ENCODE measurements at regions not wholly inside any gene's neighbourhood (a gene's known extent, or its start where the extent isn't known, plus 50 kb on each side); places are given as distances from the start of the nearest gene placed in this dataset.

DNA sequence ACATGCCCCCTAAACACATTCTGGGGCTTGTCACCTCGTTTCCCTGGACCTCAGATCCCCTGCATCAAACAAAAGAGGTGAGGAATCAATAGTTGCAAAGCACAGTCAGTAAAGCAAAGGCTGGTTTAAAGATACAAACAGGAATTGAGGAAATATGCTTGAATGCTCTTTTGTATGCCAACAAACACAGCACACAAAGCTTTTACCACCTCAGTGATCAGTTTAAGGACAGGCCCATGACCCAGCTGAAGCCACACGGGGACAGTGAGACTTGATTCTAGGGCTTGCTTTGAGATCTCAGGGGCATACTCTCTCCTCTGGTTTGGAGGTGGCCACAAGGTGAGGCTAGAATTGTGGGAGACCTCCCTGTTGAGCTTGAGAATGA, 182.9 kb upstream of the CST7 start:
- FAIRE-seq = no peak
- TF ChIP-seq PAX5 (IDR thresholded peaks at IDR 0.05; ENCODE audit: insufficient read depth, low read length, severe bottlenecking) (no peak), POLR2A (IDR thresholded peaks at IDR 0.05; ENCODE audit: low read depth, low read length) (no peak), TAF1 (IDR thresholded peaks at IDR 0.05; ENCODE audit: low read depth, low read length) (no peak)
- DNase-seq (ENCODE audit: insufficient read length, low spot score) = no peak

DNA sequence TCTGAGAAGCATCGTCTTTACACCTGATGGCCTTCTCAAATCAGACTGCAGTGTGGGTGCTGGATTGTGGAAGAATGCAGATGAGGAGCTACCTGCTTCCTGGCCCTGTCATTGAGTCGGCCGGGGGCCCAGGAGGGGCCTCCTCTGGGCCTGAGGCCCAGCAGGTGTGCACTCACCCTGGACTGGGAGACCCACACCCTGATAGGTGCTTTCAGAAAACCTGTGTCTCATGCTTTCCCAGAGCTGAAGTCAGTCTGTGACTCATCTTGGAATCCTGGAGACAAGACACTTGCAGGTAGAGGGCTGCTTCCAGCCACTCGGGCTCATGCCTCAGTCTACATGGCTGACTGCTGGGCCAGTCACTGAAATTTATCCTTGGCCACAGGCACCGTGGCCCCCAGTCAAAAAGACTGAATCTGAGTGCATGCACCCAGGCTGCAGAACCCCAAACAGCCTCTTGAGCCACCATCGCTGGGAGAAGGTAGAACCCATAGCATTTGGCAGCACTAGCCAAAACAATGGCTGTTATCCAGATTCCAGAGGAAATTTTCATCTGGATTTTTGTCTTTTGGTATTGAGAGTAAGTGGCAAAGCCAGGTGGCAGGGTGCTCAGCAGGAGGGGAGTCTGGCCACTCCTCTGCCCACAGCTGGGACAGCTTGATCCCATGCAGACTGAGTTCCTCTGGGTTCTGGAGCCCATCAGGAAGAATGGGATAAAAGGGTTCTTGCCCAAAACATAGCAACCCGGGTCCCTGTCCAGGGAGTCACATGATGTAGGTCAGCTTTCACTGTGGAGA, 182.0 kb upstream of the CST7 start:
- FAIRE-seq (no peak), DNase-seq (ENCODE audit: insufficient read length, low spot score) (no peak)
- no peak for TF ChIP-seq PAX5 (IDR thresholded peaks at IDR 0.05; ENCODE audit: insufficient read depth, low read length, severe bottlenecking)
- no peak for TF ChIP-seq SPI1 (IDR thresholded peaks at IDR 0.05; ENCODE audit: low read depth, low read length)
- TF ChIP-seq POU2F2 (IDR thresholded peaks at IDR 0.05; ENCODE audit: low read depth, low read length) = no peak
- TF ChIP-seq TAF1 (IDR thresholded peaks at IDR 0.05; ENCODE audit: low read depth, low read length) = no peak
- no peak for TF ChIP-seq POLR2AphosphoS5 (IDR thresholded peaks at IDR 0.05; ENCODE audit: low read depth, low read length)
- TF ChIP-seq POLR2A (IDR thresholded peaks at IDR 0.05; ENCODE audit: low read depth, low read length) = no peak

DNA sequence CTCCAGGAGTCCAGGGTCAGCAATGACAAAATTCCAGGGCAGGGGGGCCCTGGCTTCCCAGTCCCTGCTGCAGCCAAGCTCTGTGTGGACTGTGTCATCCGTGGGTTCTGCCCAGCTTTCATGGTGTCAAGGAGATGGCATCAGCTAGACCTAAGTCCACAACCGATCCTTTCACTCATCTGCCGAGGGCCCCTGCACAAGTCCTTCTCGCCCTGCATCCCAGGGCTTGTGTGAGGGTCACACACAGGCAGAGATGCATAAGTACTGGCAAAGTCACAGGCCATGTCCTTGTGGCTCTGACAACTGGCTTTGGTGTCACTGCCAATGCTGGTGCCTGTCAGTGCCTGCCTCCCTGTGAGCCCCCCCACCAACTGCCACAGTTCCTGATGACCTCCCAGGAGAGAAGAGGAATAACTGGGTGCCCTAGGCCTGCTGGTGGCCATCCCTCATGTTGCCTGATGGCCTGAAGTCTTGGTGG, 181.4 kb upstream of the CST7 start:
- DNase-seq (ENCODE audit: insufficient read length, low spot score) (no peak), FAIRE-seq (no peak)
- TF ChIP-seq TAF1 (IDR thresholded peaks at IDR 0.05; ENCODE audit: low read depth, low read length) (no peak), POLR2AphosphoS5 (IDR thresholded peaks at IDR 0.05; ENCODE audit: low read depth, low read length) (no peak), POLR2A (IDR thresholded peaks at IDR 0.05; ENCODE audit: low read depth, low read length) (no peak), PAX5 (IDR thresholded peaks at IDR 0.05; ENCODE audit: insufficient read depth, low read length, severe bottlenecking) (no peak), SPI1 (IDR thresholded peaks at IDR 0.05; ENCODE audit: low read depth, low read length) (no peak), POU2F2 (IDR thresholded peaks at IDR 0.05; ENCODE audit: low read depth, low read length) (no peak)

DNA sequence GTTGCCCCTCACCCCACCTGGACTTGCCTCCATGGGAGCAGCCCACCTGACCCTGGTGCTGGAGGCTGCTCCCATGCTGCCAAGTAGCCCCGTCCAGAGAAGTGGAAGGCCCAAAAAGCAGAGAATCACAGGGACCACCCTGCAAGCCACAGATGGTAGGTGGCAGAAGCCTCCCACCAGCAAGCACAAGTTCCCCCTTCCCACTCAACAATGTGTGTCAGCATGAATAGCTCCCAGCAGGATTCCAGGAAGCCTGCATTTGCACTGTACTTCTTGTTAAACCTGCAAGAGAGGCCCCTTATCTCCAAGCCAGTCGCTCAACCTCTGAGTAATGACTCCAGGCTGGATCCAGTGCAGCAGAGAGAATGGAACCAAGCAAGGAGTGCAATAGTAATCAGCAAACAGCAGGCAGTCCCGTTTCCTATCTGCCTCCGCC, 180.8 kb upstream of the CST7 start:
- DNase-seq (ENCODE audit: insufficient read length, low spot score) = no peak
- TF ChIP-seq SPI1 (IDR thresholded peaks at IDR 0.05; ENCODE audit: low read depth, low read length) = no peak
- TF ChIP-seq POU2F2 (IDR thresholded peaks at IDR 0.05; ENCODE audit: low read depth, low read length) = no peak
- no peak for TF ChIP-seq PAX5 (IDR thresholded peaks at IDR 0.05; ENCODE audit: insufficient read depth, low read length, severe bottlenecking)
- TF ChIP-seq TAF1 (IDR thresholded peaks at IDR 0.05; ENCODE audit: low read depth, low read length) = no peak
- TF ChIP-seq POLR2A (IDR thresholded peaks at IDR 0.05; ENCODE audit: low read depth, low read length) = no peak
- no peak for TF ChIP-seq POLR2AphosphoS5 (IDR thresholded peaks at IDR 0.05; ENCODE audit: low read depth, low read length)
- FAIRE-seq = no peak

DNA sequence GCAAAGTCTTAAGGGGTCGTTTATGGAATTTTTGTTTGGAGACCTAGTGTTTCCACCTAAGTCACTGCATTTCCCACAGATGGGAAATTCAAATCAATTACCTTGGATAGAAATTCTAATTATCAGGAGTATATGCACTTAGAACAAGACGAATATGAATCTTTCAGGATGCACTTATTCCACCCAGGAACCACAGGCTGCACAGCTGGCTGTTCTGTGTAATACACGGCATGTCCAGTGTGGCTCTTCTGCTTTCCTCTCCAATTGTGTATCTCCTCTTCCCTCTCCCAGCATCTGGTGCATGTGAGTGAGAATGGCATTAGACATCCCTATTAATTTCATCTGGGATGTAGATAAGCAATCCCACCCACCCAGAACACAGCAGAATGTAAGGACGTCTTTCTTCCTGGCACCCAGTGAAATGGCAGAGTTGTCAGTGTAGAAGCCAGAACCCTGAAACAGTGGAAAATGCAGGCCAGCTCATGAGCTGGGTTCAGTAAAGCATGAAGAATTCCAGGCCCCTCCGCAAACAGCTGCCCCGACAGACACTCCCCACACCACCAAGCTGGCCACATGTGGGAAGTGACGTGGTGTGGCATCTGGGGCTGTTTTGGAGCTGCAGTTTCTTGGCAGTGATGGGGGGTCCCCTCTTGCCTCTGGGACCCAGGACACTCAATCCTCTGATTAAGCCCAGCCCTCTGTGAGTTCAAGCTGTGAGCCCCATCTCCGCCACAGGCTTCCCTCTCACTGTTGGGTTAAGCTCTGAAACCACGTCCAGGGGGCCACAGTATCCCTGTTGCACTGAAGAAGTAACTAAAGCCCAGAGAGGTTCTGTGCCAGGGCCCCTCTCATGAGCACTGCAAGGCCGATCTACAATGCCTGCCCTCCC, 180.1 kb upstream of the CST7 start:
- TF ChIP-seq POLR2AphosphoS5 (IDR thresholded peaks at IDR 0.05; ENCODE audit: low read depth, low read length) = no peak
- DNase-seq (ENCODE audit: insufficient read length, low spot score) = no peak
- no peak for FAIRE-seq

DNA sequence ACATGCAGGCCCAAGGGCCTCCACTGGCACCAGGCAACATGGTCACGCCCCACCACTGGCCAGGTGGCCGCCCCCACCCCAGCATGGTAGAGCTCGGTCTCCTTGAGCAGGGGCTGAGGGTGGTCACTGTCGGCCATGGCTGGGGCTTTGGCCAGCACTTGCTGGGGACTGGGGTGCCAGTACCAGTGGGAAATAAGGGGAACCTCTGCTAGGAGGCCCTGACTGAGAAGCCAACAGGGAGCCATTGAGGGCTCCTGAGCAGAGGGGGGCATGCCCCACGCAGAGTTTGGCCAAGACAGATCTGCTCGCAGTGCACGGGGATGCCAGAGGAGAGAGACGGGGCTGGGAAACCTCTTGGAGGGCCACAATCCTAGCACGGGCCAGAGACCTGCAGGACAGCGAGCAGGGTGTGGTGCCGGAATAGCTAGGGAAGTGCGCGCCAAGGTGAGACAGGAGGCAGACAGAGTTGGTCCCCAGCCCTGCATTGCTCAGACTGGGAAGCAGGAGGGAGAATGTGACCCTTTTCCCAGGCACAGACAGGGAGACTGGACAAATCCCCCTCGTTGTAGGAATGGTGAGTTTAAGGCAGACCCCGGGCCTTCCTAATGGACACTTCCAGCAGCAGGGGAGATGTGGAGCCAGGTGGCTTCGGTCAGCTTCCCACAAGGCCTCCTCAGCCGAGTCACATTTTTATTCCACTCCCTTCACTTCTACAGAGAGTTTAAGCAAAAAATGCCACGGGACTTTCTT, 179.0 kb upstream of the CST7 start:
- FAIRE-seq (no peak), DNase-seq (ENCODE audit: insufficient read length, low spot score) (no peak)
- TF ChIP-seq POU2F2 (IDR thresholded peaks at IDR 0.05; ENCODE audit: low read depth, low read length) (no peak), POLR2A (IDR thresholded peaks at IDR 0.05; ENCODE audit: low read depth, low read length) (no peak), PAX5 (IDR thresholded peaks at IDR 0.05; ENCODE audit: insufficient read depth, low read length, severe bottlenecking) (no peak), POLR2AphosphoS5 (IDR thresholded peaks at IDR 0.05; ENCODE audit: low read depth, low read length) (no peak), TAF1 (IDR thresholded peaks at IDR 0.05; ENCODE audit: low read depth, low read length) (no peak), SPI1 (IDR thresholded peaks at IDR 0.05; ENCODE audit: low read depth, low read length) (no peak)

DNA sequence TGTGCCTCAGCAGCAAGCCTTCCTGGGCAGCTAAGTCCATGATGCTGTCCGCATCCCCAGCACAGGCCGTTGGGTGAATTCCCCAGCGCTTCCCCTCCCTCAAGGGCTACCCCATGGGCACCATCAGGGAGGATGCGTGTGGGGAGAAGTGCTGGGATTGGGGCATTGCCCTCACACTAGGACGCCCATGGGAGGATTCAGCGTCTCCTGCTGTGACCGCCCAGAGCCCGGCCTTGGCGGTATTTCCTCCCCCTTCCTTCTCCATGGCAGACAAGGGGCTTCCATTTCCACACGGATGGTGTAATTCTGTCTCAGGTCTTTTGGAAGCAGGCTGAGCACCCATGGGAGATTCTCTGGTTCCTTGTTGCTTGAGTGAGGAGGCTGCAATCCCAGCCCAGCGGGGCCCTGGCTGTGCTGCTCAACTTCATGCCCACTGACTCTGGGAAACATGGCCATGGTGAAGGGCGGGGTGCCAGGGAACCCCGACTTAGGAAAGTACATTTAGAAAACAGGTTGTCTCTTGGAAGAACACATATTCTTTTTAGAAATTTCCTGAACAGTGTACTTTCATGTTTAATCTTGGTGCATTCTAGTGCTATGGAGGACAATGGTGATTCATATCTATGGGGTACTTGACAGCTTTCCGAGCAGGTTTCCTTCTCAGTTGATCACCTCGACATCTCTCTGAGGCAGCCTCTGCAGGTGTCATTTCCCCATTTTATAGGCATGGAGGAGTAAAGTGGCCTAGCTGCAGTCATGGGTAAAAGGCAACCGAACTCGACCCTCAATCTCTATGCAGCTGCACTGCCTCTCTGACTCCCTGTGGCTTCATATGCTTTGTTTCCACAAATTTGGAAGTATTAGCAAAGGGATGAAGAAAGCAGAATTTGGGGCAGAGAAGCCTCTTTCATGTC, 178.2 kb upstream of the CST7 start:
- FAIRE-seq (no peak), DNase-seq (ENCODE audit: insufficient read length, low spot score) (no peak)
- TF ChIP-seq POU2F2 (IDR thresholded peaks at IDR 0.05; ENCODE audit: low read depth, low read length) = no peak
- peak; percentile 57 for TF ChIP-seq SPI1 (IDR thresholded peaks at IDR 0.05; ENCODE audit: low read depth, low read length)

DNA sequence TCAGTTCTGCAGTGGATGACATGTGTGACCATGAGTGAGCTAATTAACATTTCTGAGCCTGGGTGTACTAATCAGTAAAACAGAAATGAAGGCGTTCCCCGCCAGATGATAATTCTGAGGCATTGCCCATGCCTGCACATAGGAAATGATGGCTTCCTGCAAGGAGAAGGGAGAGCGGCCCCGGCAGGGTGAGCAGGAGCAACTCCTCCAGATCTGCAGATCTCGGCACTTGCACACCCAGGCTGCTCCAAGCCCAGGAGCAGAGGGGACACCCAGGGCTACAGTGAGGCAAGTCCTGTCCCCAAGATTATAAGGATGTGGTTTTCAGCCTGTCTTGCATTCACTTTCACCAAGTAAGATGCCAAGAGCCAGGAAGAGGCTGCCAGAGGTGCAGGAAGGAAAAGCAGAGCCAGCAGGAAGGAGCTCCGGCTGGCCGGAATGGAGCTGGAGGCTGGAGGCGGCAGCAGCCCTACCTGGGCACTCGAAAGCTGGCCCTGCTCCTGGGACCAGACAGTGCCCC, 177.5 kb upstream of the CST7 start:
- no peak for FAIRE-seq
- no peak for DNase-seq (ENCODE audit: insufficient read length, low spot score)
- TF ChIP-seq TAF1 (IDR thresholded peaks at IDR 0.05; ENCODE audit: low read depth, low read length) (no peak), POU2F2 (IDR thresholded peaks at IDR 0.05; ENCODE audit: low read depth, low read length) (no peak), SPI1 (IDR thresholded peaks at IDR 0.05; ENCODE audit: low read depth, low read length) (no peak), PAX5 (IDR thresholded peaks at IDR 0.05; ENCODE audit: insufficient read depth, low read length, severe bottlenecking) (no peak), POLR2AphosphoS5 (IDR thresholded peaks at IDR 0.05; ENCODE audit: low read depth, low read length) (no peak), POLR2A (IDR thresholded peaks at IDR 0.05; ENCODE audit: low read depth, low read length) (no peak)

Data from GM12891 (cell line).